Common myeloid progenitor, CD34-positive (primary cell): ENCODE measurements at regions not wholly inside any gene's neighbourhood (a gene's known extent, or its start where the extent isn't known, plus 50 kb on each side); places are given as distances from the start of the nearest gene placed in this dataset.
A peak's percentile ranks its signal among the peaks of the same experiment; 100 is the strongest.

Source experiments
- CTCF ChIA-PET: fragments of 350-600 bp; sonication (Branson Sonifier 250); formaldehyde crosslinking; loops from one replicate; lab custom pipeline; 2021; ENCODE audit warnings: antibody characterized with exemption; lab: Charles Lee
- POLR2A ChIA-PET: fragments of 350-600 bp; sonication (Branson Sonifier 250); formaldehyde crosslinking; loops from one replicate; lab custom pipeline; 2021; ENCODE audit warnings: antibody characterized with exemption; lab: Charles Lee
- DNase-seq, 3 donors: peaks; one replicate each; pipeline versions ENCODE4 v3.0.0 to v3.0.0-alpha.2; 2013
- H3K27ac ChIP-seq, 2 experiments: 1 replicate in 1 of 2; 2 replicates in 1 of 2; pipeline ENCODE4 v1.7.0; 2013; ENCODE audit warnings: inconsistent platforms in 2 of 2, low read length in 2 of 2, mild to moderate bottlenecking in 2 of 2, low read depth in 1 of 2, moderate library complexity in 1 of 2; ENCODE audit not compliant: severe bottlenecking in 2 of 2, insufficient read depth in 1 of 2, poor library complexity in 1 of 2
- H3K27me3 ChIP-seq, 5 experiments: replicated peaks in 2 of 5; 1 replicate in 3 of 5; 2 replicates in 2 of 5; pipeline versions ENCODE4 v1.6.1 to v1.7.0; 2013; ENCODE audit warnings: low read length in 4 of 5, mild to moderate bottlenecking in 2 of 5, moderate library complexity in 2 of 5, inconsistent platforms in 1 of 5; ENCODE audit not compliant: insufficient read depth in 5 of 5, control insufficient read depth in 4 of 5
- H3K36me3 ChIP-seq, 4 experiments: 1 replicate in 2 of 4; 2 replicates in 2 of 4; pipeline versions ENCODE4 v1.6.1 to v1.7.0; 2013; ENCODE audit warnings: low read length in 3 of 4, control low read depth in 1 of 4, mild to moderate bottlenecking in 1 of 4; ENCODE audit not compliant: control insufficient read depth in 4 of 4, insufficient read depth in 4 of 4
- H3K4me1 ChIP-seq, 4 experiments: 1 replicate in 3 of 4; 2 replicates in 1 of 4; pipeline versions ENCODE4 v1.6.1 to v1.7.1; 2013; ENCODE audit warnings: low read length in 3 of 4, mild to moderate bottlenecking in 3 of 4, control low read depth in 1 of 4, inconsistent platforms in 1 of 4, moderate library complexity in 1 of 4; ENCODE audit not compliant: control insufficient read depth in 4 of 4, insufficient read depth in 4 of 4; ENCODE audit errors: control extremely low read depth in 1 of 4
- H3K4me3 ChIP-seq, 7 experiments: 1 replicate in 4 of 7; 2 replicates in 3 of 7; pipeline versions ENCODE4 v1.5.1 to v1.7.0; 2013; ENCODE audit warnings: mild to moderate bottlenecking in 7 of 7, low read length in 6 of 7, moderate library complexity in 6 of 7, inconsistent platforms in 2 of 7, low read depth in 2 of 7, control low read depth in 1 of 7; ENCODE audit not compliant: insufficient read depth in 4 of 7, control insufficient read depth in 1 of 7; ENCODE audit errors: extremely low read depth in 1 of 7
- H3K9me3 ChIP-seq, 5 experiments: 1 replicate in 4 of 5; 2 replicates in 1 of 5; pipeline versions ENCODE4 v1.6.1 to v1.7.1; 2013; ENCODE audit warnings: low read length in 4 of 5, mild to moderate bottlenecking in 2 of 5, inconsistent platforms in 1 of 5, low read depth in 1 of 5, moderate library complexity in 1 of 5; ENCODE audit not compliant: control insufficient read depth in 4 of 5, insufficient read depth in 2 of 5; ENCODE audit errors: control extremely low read depth in 1 of 5
- WGBS: methylation state at CpG from one replicate; pipeline ENCODE4 v1.1.5; 2013; ENCODE audit not compliant: insufficient coverage; 5-methylcytosine and 5-hydroxymethylcytosine counted together

DNA sequence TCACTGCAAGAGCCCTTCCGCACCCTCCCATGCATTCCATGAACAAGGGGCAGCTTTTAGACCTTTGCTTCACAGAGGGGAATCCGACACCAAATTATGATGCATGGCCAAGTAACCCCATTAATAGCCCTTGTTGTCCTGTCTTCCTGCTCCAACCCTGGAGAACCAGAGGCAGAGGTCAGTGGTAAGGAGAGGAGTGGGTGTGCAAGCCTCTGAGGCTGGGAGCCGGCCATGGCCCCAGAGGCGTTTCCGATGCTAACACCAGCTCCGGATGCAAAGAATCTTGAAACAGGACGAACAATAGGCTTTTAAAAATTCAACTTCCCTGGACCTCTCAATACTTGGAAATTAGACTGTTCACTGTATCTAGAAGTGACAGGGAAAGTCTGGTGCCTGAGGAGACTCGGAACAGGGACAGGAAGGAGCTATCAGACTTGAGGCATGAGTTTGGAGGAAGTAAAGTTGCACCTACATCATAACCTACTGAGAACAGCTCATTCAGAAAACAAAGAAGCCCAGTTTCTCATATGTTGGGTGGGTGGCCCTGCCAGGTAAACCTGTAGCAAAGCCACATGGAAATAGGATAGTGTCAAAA is 101.2 kb upstream of the ERG start:
- WGBS, result 45% methylated on average over 5 of the region's 8 CpGs
- Histone ChIP-seq H3K27ac (no peak overlapping the region), H3K4me1 (peaks cover 0 to 5% (median 0%) of the 10 kb centered on the region in 4 experiments), H3K4me3 (peak overlapping the region in 1 of 7 experiments; percentile 1), H3K36me3 (no peaks in the 10 kb centered on the region), H3K9me3 (no peaks in the 10 kb centered on the region), H3K27me3 (no peaks in the 10 kb centered on the region)
- peak in 2 of 3 donors; percentile 10 to 18 for DNase-seq
- CTCF ChIA-PET, result interaction anchor here (1.1 to 2.3 kb wide), 2 partner anchors 20 to 22 kb away, joined by 3 to 7 read pairs; no protein-coding TSS in a partner anchor
- POLR2A ChIA-PET, result interaction anchor here (0.5 kb wide), 1 partner anchor 56 kb away, joined by 5 read pairs; no protein-coding TSS in a partner anchor

DNA sequence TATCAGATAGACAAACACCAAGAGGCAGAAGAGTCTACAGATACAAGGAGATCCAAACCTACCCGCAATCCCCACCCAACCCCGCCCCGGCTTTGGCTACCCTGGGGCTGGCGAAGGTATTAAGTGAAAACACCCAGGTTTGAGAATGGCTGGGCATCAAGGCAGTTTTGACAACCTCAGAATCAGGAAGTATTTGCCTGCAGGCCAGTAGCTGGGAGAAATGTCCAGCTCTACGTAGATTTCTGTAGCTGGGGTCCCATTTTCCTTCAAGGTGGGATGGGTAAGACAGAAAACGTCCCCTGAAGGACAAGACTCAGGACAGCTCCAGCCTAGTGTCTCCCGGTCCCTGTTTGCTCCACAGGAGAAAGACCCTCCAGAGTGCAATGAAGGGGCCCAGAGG is 101.8 kb upstream of the ERG start:
- peaks cover 0 to 5% (median 0%) of the 10 kb centered on the region in 4 experiments for H3K4me1 ChIP-seq
- H3K27me3 ChIP-seq, result no peaks in the 10 kb centered on the region
- 95% methylated on average over 7 of the region's 7 CpGs for WGBS
- no peak overlapping the region for H3K4me3 ChIP-seq
- POLR2A ChIA-PET, result interaction anchor here (0.5 kb wide), 1 partner anchor 56 kb away, joined by 5 read pairs; no protein-coding TSS in a partner anchor
- no peak for DNase-seq
- CTCF ChIA-PET, result interaction anchor here (1.1 to 2.3 kb wide), 2 partner anchors 19 to 21 kb away, joined by 3 to 7 read pairs; no protein-coding TSS in a partner anchor
- H3K27ac ChIP-seq, result no peak overlapping the region
- H3K36me3 ChIP-seq, result no peaks in the 10 kb centered on the region
- H3K9me3 ChIP-seq, result no peaks in the 10 kb centered on the region

- Histone ChIP-seq H3K27me3 (no peaks in the 10 kb centered on the region), H3K4me3 (no peak overlapping the region), H3K9me3 (peaks cover 0 to 3% (median 0%) of the 10 kb centered on the region in 5 experiments), H3K36me3 (no peaks in the 10 kb centered on the region), H3K27ac (no peak overlapping the region), H3K4me1 (no peaks in the 10 kb centered on the region)
- WGBS, result 100% methylated on average over 2 of the region's 3 CpGs
- ChIA-PET POLR2A (no interaction called here), CTCF (no interaction called here)
- no peak for DNase-seq
Observed at GRCh38 chr21:38605236-38605635, 107.0 kb upstream of the ERG start.

- ChIA-PET CTCF (interaction anchor here (1.2 kb wide), 1 partner anchor 16 kb away, joined by 4 read pairs; no protein-coding TSS in a partner anchor), POLR2A (no interaction called here)
- DNase-seq, result no peak
- Histone ChIP-seq H3K27me3 (no peaks in the 10 kb centered on the region), H3K27ac (no peak overlapping the region), H3K4me1 (peaks cover 0 to 3% (median 0%) of the 10 kb centered on the region in 4 experiments), H3K36me3 (no peaks in the 10 kb centered on the region), H3K4me3 (no peak overlapping the region), H3K9me3 (peaks cover 0 to 3% (median 0%) of the 10 kb centered on the region in 5 experiments)
- WGBS, result 17% methylated on average over 1 of the region's 4 CpGs
Observed at GRCh38 chr21:38609580-38609979, 111.3 kb upstream of the ERG start.

DNA sequence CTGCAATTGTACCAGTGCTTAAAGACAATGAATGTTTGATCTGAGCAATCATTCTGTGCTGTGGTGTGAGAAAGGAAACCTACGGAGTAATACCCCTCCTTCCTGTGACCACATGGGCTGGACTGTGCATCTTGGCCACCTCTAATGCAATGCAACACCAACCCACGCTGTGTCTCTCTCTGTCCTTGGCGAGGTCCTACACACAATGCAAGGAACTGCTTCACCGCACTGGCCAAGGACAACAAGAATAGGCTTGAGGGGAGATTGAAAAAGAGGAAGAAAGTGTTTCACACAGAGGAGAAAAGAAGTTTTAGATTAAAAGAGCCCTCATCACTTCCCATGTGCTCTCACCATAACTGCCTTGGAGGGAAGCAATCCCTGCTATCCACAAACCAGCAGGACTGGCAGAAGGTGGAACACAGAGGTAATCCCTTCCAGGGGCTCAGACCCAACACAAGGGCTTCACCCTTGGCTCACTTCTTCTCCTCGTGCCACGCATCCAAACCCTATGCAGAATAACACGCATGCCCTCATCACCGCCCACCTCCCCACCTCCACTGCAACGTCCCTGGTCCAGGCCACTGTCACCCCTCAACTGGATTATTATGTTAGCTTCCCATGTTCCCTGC is 112.5 kb upstream of the ERG start:
- CTCF ChIA-PET, result interaction anchor here (0.9 kb wide), 1 partner anchor 35 kb away, joined by 3 read pairs; no protein-coding TSS in a partner anchor

DNA sequence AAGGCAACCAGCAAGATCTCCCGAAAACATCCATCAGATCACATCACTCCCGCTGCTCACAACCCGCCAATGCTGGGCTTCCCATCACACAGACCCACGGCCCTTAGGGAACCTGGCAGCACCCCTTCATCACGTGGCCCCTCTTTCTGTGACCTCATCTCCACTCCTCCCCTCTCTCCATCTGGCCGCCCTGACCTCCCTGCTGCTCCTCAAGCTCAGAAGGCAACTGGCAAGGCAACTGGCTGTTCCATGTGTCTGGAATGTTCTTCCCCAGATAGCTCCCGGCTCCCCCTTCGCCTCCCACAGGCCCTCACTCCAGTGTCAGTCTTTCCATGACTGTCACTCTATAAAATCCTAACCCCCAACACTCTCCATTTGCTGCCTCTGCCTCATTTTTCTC is 113.0 kb upstream of the ERG start:
- WGBS, result 92% methylated on average over 7 of the region's 8 CpGs
- CTCF ChIA-PET, result interaction anchor here (0.9 kb wide), 1 partner anchor 35 kb away, joined by 3 read pairs; no protein-coding TSS in a partner anchor

More for the DNA sequence above, 112.5 kb upstream of the ERG start:
- no peak overlapping the region for H3K27ac ChIP-seq
- H3K9me3 ChIP-seq, result peaks cover 0 to 3% (median 0%) of the 10 kb centered on the region in 5 experiments
- POLR2A ChIA-PET, result no interaction called here
- H3K4me3 ChIP-seq, result no peak overlapping the region
- peak in 2 of 3 donors; percentile 27 to 33 for DNase-seq
- WGBS, result 100% methylated on average over 4 of the region's 9 CpGs
- H3K4me1 ChIP-seq, result peaks cover 0 to 3% (median 0%) of the 10 kb centered on the region in 4 experiments
- peaks cover 0 to under 1% (median 0%) of the 10 kb centered on the region in 4 experiments for H3K36me3 ChIP-seq
- H3K27me3 ChIP-seq, result no peaks in the 10 kb centered on the region

More for the DNA sequence above, 113.0 kb upstream of the ERG start:
- no peak overlapping the region for H3K4me3 ChIP-seq
- H3K9me3 ChIP-seq, result peaks cover 0 to 5% (median 0%) of the 10 kb centered on the region in 5 experiments
- POLR2A ChIA-PET, result no interaction called here
- H3K27ac ChIP-seq, result no peak overlapping the region
- H3K36me3 ChIP-seq, result peaks cover 0 to 2% (median 0%) of the 10 kb centered on the region in 4 experiments
- no peak for DNase-seq
- peaks cover 0 to 3% (median 0%) of the 10 kb centered on the region in 4 experiments for H3K4me1 ChIP-seq
- no peaks in the 10 kb centered on the region for H3K27me3 ChIP-seq
